ENCODE measurements at regions not wholly inside any gene's neighbourhood (a gene's known extent, or its start where the extent isn't known, plus 50 kb on each side); places are given as distances from the start of the nearest gene placed in this dataset.

DNA sequence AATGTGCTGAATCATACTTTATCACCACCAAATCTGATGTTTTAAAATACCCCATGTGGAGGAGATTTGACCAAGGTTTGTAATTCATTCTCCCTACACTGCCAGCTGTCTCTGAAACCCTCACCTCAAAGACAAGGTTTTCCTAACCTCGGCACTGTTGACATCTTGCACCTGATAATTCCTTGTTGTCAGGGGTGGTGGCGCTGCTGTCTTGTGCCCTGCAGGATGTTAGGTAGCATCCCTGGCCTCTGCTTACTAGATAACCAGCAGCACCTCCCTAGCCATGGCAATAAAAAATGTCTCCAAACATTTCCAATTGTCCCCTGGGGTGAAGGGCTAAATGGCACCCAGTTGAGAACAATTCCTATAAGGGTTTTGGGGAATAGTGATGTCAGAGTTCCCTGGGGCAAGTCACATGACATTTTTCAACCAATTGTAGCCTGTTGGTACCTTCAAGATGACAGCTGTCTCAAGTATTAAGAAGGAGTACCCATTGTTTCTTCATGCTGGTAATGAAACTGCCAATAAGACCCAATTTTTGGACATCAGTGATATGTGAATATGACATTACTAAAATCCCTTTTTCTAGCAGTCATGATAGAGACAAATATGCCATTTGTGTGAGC is 160.6 kb upstream of the PLCXD3 start:
- no peak for DNase-seq (ENCODE audit: low spot score)

- DNase-seq (ENCODE audit: low spot score) = no peak
Measured at GRCh38 chr5:41670216-41670615, 159.8 kb upstream of the PLCXD3 start.

DNA sequence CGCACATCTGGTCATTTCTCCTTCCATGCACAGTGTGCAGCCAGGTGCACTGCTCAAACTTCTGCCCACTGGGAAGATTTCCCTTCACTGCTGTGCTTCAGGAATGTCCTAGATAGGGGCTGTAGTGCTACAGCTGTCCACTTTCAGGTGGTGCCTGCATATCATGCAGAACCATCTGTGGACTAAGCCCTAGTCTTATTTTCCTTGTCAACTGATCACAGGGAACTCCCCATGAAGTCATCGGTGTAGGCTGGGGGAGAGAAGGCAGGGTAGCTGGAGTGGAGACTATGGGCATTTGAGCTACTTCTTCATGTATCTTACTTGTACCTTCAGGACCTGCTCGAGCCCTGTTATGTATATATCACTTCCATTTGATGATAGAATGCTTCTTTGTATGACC is 150.9 kb upstream of the PLCXD3 start:
- DNase-seq (ENCODE audit: low spot score) = no peak

DNA sequence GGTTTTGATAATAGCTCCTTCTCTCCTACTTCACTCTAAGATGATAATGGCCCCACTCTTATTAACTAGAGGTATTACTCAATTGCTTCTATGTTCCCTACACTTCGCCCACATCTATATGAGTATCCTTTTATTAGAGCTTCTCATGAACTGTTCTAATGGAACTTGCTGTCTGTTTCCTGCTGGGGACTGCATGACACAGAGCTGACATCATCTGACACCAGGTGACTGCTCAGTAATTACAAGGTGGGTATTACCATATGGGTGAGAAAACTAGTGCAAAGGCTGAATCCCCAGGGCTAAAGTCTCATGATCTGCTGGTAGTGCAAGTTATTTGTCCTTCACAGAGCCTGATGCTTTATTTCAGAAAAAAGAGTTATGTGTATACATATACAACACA is 146.2 kb upstream of the PLCXD3 start:
- no peak for DNase-seq (ENCODE audit: low spot score)

GRCh38 chr5:41650131-41650530 is 139.7 kb upstream of the PLCXD3 start:
- no peak for DNase-seq (ENCODE audit: low spot score)

DNA sequence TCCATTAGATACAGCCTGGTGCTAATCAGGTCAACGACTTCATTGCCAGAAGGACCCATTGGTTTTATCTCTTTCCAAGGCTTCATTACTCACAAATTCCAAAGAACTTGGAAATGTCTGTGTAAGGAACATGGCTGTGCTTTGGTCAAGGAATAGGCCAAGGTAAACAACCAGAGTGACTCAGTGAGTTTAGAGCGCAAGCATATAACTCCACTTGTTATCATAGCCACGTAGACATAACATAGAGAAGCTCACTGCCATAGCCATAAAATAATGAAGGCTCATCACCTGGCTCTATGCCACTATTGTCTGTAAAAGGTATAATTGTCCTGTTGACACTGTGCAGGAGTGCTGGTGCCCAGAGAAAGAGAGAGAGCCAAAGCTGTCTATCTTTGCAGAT is 139.3 kb upstream of the PLCXD3 start:
- DNase-seq (ENCODE audit: low spot score) = no peak

- no peak for DNase-seq (ENCODE audit: low spot score)
Measured at GRCh38 chr5:41648996-41649395, 138.6 kb upstream of the PLCXD3 start.

GRCh38 chr5:41641621-41642020 is 131.2 kb upstream of the PLCXD3 start:
- DNase-seq (ENCODE audit: low spot score) = no peak

DNA sequence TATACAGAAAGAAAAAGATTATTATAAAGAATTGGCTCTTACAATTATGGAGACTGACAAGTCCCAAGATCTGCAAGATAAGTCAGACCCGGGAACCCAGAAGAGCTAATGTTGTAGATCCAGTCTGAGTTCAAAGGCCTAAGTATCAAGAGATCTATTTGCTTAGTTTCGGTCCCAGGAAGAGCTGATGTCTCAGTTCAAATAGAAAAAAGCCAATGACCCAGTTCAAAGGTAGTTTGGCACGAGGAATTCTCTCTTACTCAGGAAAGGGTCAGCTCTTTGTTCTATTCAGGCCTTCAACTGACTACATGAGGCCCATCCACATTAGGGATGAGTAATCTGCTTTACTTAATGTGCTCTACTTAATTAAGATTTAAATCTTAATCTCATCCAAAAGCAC is 128.3 kb upstream of the PLCXD3 start:
- no peak for DNase-seq (ENCODE audit: low spot score)

GRCh38 chr5:41637869-41638268 is 127.5 kb upstream of the PLCXD3 start:
- DNase-seq (ENCODE audit: low spot score) = no peak

- no peak for DNase-seq (ENCODE audit: low spot score)
Measured at GRCh38 chr5:41637424-41637823, 127.0 kb upstream of the PLCXD3 start.

DNA sequence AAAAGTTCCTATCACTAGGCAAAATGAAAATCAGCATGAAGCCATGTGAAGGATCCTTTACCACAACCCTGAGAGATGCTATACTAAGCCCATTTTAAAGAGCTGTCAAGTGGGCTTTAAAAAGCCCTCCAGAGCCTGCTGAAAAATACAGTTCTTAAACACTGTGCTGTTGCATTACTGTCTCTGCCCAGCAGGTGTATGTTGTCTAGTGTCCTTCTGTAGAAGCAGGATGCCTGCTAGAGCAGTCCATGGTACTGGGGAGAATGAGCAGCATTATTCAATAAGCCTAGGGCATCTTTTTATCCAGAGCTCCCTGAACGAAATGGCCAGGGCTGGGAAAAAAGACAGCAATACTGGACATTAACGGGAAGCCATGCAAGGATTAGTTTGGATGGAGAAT is 126.2 kb upstream of the PLCXD3 start:
- DNase-seq (ENCODE audit: low spot score) = peak; percentile 5

DNA sequence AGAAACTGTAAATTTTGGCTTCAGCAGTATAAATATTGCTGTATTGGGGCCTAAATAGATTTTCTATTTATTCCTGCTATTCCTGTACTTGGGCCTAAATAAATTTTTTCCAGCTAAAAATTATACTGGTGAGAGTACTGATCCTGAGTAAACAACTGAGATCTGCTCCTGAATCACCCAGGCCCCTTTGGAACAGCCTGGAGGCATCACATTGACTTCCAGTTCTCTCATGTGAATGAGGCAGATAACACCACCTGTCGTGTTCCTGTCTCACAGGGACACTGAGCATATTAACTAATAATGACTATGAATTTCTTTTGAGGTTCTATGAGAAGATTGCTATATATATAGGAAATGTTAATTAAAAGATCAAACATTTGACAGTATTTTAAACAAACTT is 119.5 kb upstream of the PLCXD3 start:
- DNase-seq (ENCODE audit: low spot score) = no peak

DNA sequence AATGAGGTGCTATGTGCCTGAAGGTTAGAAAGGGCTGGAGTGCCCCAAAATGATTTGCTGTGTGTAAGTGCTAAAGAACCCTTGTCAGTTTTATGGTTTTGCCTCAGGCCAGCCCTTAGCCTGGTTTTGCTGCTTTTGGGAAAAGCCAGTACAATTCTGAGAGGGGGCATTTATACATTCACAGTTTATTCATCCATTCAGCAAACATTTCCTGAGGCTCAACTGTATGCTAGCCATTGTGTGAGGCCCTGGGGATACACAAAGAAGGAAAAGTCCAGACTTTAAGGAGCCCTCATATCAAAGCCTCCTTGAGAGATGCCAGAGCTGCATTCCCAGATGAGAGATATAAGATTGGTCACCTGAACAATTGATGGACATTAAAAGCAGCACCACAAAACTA is 115.2 kb upstream of the PLCXD3 start:
- DNase-seq (ENCODE audit: low spot score) = no peak

- no peak for DNase-seq (ENCODE audit: low spot score)
Measured at GRCh38 chr5:41621420-41621819, 111.0 kb upstream of the PLCXD3 start.

DNA sequence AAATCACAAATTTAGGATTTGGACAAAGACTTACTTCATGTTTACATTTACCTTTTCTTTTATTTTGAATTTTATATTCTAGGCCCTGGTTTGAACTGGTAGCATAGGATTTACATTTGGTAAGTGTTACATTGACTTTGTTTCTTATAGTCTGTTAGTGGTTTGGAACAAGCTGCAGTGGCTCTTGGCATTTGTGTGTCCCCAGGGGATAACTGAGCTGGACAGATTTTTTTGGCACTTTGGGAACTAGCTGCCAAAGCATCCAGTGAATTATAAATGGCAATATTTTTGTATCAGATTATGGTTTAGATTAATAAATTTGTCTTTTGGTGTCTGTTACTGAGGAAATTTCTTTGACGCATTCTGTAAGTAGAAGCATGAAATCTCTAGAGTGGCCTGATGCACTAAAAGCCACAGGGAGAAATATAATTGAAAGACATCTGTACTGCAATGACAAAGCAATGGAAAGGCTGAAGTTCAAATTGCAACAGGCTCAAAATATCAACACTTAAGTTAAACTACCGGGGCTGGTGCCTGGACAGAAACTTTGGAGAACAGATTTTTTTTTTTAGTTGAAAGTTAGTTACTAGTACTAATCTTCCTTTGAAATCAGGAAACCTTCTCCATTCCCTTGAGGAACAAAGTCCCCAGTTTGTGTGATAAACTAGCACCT is 107.6 kb upstream of the PLCXD3 start:
- no peak for DNase-seq (ENCODE audit: low spot score)

DNA sequence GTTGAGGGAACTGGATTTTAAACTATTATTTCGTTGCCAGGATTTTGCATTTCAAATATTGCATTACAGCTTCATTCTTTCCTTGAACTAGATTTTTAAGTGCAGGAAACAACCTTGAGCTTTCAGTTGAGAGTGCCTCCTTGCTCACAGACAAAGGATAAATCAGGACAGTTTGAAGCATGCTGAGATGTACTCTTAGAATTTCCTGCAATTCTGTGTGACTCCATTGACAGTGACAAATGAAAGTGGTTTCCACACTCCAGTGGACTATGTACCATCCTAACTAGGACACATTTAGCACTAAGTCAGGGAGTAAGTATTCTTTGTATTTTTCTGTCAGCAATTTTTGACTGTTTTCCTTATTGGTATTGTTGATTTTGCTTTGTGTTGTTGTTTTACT is 100.0 kb upstream of the PLCXD3 start:
- no peak for DNase-seq (ENCODE audit: low spot score)

- DNase-seq (ENCODE audit: low spot score) = no peak
Measured at GRCh38 chr5:41600731-41601130, 90.3 kb upstream of the PLCXD3 start.

- DNase-seq (ENCODE audit: low spot score) = no peak
Measured at GRCh38 chr5:41598011-41598410, 87.6 kb upstream of the PLCXD3 start.

DNA sequence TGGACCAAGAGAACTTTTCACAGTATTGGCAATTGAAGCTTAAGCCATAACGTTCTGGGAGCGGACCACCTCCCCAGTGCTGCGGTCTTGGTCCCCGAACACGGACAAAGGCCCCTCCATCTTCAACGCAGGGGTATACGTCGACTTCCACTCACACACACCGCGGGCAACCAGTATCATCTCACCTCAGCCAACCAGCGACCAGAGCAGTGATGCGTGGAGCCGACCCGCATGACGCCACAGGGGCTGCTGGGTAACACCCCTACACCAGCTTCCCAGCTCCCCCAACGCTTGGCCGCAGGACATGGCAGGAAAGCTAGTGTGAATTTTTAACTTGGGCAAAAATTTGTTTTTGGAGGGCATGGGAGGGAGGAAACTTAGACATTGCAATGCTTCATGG is 77.3 kb upstream of the PLCXD3 start:
- no peak for DNase-seq (ENCODE audit: low spot score)

GRCh38 chr5:41575110-41575779 is 64.8 kb upstream of the PLCXD3 start:
- no peak for DNase-seq (ENCODE audit: low spot score)

DNA sequence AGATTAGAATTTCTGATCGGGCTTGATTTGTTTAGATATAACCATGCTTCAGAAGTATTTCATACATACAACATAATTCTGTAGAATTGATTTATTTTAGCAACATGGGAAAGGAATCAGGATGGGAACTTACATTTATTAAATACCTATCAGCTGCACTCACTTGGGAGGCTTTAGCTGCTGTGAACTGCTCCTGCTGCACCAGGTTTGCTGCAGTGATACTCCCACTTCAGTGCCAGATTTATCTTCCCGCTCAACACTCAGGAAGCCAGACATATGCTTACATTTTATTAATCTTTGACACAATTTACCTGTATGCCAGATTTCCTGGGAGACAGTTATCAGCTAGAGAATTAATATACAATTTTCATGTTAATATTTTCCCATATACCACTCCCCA is 64.0 kb upstream of the PLCXD3 start:
- DNase-seq (ENCODE audit: low spot score) = no peak

Measured in germinal center (tissue), 1 donor.